ENCODE measurements at regions not wholly inside any gene's neighbourhood (a gene's known extent, or its start where the extent isn't known, plus 50 kb on each side); places are given as distances from the start of the nearest gene placed in this dataset.

DNA sequence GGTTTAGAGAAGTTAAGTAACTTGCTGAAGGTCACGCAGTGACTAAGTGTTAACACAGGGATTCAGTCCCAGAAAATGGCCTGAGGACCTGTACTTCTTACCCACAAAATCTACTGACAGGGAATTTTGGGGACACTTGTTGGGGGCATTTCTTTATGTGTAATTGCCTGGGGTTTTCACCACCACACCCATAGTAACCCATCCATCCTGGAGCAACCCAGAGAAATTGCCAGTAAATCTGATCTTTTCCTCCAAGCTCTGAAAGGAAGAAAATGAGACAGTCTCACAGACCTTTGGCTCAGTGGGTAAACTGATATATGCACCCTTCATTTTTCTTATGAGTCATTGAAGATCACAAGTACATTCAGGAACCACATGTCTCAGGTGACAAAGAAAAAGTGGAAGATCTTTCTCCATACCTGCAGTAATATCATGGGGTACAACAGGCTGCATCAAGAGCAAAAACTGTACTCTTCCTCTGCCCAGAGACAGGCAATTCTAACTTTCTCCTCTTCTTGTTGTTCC lies 81.0 kb downstream of the NOG start:
- Histone ChIP-seq H3K27me3 (replicated peaks; ENCODE audit: control insufficient read depth, insufficient read depth, low read length) (peaks cover 45% of the 10 kb centered on the region), H3K9ac (ENCODE audit: low read length) (no peak overlapping the region), H3K4me1 (ENCODE audit: control insufficient read depth, insufficient read depth, low read length) (peaks cover 5% of the 10 kb centered on the region), H3K4me3 (ENCODE audit: low read length) (no peak overlapping the region), H3K9me3 (ENCODE audit: control insufficient read depth, low read length) (no peaks in the 10 kb centered on the region), H3K36me3 (ENCODE audit: control insufficient read depth, insufficient read depth, low read length, severe bottlenecking) (no peaks in the 10 kb centered on the region)
- no peak for DNase-seq (ENCODE audit: low read depth)

DNA sequence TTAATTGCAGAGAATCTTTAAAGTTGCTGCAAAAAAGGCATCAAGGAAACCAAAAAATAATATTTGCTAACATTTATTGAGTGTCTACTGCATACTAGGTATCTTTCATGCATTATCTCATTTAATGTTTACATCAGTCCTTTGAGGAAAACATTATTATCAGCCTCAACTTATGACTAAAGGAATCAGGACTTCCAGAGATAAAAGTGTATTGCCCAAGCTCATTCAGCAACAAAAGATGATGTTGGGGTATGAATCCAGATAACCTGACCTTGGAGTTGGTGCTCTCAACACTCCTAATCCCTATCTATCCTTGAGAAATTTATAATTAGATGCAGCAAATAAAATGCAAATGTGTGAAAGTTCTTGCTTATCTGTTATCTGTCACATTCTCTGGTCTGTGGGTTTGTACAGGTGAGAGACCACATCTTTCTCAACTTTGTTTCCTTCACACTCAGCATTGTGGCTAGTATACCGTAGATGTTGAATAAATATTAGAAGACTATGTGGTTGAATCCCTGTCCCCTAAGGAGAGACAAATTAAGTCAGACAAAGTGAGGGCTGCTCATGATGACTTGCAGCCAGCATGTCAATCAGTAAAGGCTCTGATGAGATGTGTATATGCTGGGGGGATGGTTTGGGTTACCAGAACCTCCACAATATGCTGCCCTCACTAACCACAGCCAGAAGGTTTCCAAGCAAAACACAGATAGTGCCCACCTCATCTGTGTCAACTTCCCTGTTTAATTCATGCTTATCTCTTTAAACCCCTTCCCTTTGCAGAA lies 82.6 kb downstream of the NOG start:
- Histone ChIP-seq H3K9me3 (ENCODE audit: control insufficient read depth, low read length) (no peaks in the 10 kb centered on the region), H3K27me3 (replicated peaks; ENCODE audit: control insufficient read depth, insufficient read depth, low read length) (peaks cover 51% of the 10 kb centered on the region), H3K36me3 (ENCODE audit: control insufficient read depth, insufficient read depth, low read length, severe bottlenecking) (no peaks in the 10 kb centered on the region), H3K9ac (ENCODE audit: low read length) (no peak overlapping the region), H3K4me3 (ENCODE audit: low read length) (no peak overlapping the region), H3K4me1 (ENCODE audit: control insufficient read depth, insufficient read depth, low read length) (peaks cover 5% of the 10 kb centered on the region)
- no peak for DNase-seq (ENCODE audit: low read depth)

DNA sequence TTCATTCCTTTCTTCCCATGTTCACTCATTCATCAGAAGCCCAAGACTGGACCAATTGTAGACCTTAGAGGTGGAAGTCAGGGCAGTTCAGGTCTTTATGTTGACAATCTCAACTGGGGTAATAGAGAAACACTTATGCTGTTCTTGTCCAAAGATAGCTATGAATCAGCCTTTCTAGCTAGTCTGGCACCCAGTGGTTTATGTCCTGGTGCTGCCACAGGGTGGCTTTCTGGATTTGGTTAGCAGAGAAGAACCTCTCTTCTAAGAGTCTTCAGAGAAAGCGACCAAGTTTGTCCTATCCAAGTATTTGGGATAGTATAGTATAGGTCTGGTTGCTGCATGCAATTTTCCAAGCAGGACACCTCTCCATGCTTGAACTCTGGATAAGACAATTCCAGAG lies 83.3 kb downstream of the NOG start:
- DNase-seq (ENCODE audit: low read depth) = peak; percentile 25
- H3K9ac ChIP-seq (ENCODE audit: low read length) = no peak overlapping the region
- H3K9me3 ChIP-seq (ENCODE audit: control insufficient read depth, low read length) = no peaks in the 10 kb centered on the region
- H3K4me3 ChIP-seq (ENCODE audit: low read length) = no peak overlapping the region
- peaks cover 5% of the 10 kb centered on the region for H3K4me1 ChIP-seq (ENCODE audit: control insufficient read depth, insufficient read depth, low read length)
- peaks cover 51% of the 10 kb centered on the region for H3K27me3 ChIP-seq (replicated peaks; ENCODE audit: control insufficient read depth, insufficient read depth, low read length)
- no peaks in the 10 kb centered on the region for H3K36me3 ChIP-seq (ENCODE audit: control insufficient read depth, insufficient read depth, low read length, severe bottlenecking)

DNA sequence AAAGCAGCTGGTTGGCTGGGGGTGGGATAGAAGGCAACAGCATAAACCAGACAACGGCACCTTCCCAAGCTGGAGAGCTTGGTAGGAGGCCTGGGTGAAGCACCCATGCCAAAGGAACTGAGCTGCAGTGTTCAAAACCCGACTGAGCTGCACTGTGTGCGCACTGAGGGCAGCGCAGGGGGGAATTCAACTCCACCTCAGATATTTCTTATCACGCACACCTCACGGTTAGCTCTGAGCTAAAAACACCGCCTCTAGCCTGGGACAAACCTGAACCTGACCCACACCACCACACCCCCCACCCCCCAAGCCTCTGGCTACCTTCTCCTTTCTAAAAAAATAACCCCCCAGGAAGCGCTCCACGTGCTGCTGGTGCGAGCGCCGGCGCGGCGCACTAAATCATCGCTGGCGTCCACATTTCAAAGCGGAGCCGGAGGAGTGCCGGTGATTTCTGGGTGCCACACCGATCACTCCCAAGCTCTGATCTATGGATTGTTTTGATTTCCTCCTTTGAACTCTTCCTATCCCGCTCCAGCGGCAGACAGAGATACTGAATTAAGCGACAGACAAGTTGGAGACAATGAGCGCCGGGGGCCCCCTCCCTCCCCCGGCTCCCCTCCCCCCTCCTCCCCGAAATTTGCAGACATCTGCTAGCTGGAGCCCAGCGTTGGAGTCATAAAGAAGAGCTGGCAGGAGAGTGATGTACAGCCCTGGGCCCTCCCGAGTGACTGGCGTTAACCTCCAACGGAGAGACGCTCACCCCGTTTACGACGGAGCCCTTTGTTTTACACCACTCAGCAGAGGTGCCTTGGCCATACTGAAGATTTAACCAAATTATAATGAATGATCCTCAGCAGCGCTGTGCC lies 85.0 kb downstream of the NOG start:
- Histone ChIP-seq H3K9ac (ENCODE audit: low read length) (peak overlapping the region; percentile 56), H3K4me3 (ENCODE audit: low read length) (peak overlapping the region; percentile 71), H3K4me1 (ENCODE audit: control insufficient read depth, insufficient read depth, low read length) (peaks cover 9% of the 10 kb centered on the region), H3K9me3 (ENCODE audit: control insufficient read depth, low read length) (no peaks in the 10 kb centered on the region), H3K36me3 (ENCODE audit: control insufficient read depth, insufficient read depth, low read length, severe bottlenecking) (no peaks in the 10 kb centered on the region), H3K27me3 (replicated peaks; ENCODE audit: control insufficient read depth, insufficient read depth, low read length) (peaks cover 56% of the 10 kb centered on the region)
- peak; percentile 49 for DNase-seq (ENCODE audit: low read depth)

DNA sequence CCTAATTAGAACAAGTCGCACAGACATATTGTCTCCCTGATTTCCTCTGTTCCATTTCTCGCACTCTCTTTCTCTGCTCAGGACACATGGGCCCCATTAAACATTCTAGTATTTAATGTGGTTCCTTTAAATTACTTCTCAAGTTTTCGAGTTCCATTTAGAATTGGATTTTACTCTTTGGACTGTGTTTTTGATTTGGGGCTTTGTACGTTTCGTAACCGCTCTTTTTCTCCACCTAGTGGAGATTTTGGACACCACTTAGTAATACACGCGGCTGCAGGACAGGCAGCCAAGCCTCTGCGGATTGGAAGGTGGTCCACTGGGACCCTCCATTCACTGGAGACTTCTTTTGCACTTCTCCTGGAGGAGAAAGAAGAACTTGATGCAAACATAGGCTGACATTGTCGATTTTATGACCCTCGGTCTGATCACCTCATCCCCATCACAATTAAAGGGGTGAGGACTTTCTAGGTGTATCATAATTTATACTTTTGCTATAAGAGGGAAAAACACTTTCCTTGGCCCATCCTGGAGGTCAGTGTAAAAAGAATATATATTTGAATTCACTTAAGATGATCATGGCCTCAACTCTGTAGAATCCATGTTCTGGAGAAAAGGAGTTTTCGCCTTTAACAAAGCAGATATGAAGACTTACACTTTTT lies 85.7 kb downstream of the NOG start:
- Histone ChIP-seq H3K36me3 (ENCODE audit: control insufficient read depth, insufficient read depth, low read length, severe bottlenecking) (no peaks in the 10 kb centered on the region), H3K9me3 (ENCODE audit: control insufficient read depth, low read length) (no peaks in the 10 kb centered on the region), H3K4me3 (ENCODE audit: low read length) (peak overlapping the region; percentile 71), H3K4me1 (ENCODE audit: control insufficient read depth, insufficient read depth, low read length) (peaks cover 9% of the 10 kb centered on the region), H3K9ac (ENCODE audit: low read length) (peak overlapping the region; percentile 56), H3K27me3 (replicated peaks; ENCODE audit: control insufficient read depth, insufficient read depth, low read length) (peaks cover 52% of the 10 kb centered on the region)
- peak; percentile 80 for DNase-seq (ENCODE audit: low read depth)

DNA sequence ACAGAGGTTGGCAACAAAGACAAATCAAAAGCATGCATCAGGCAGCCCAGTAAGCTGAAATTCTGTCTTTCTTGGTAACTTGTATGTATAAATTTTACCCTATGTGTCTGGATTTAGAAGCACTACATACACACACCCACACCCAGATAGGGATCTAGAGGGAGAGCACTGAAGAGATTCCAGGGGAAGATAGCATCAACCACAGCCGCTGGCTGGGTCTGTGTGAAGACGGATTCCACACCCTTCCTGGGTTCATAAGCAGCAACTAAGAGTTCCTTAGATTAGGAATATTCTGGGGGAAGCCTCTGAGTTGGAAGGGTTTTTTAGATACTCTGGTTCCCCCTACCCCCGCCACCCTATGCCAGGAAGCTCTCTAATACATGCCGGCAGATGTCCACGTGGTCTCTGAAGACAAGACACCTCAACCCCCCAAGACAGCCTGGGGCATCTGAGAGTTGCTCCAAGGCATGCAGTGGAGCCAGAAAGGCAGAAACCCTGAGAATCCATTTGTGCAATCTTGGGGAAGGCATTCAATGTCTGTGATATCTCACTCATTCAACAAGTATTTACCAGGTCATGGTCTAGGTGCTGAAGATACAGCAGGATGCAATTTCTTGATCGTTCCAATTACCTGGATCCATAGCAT lies 86.4 kb downstream of the NOG start:
- H3K27me3 ChIP-seq (replicated peaks; ENCODE audit: control insufficient read depth, insufficient read depth, low read length) = peaks cover 46% of the 10 kb centered on the region
- H3K9me3 ChIP-seq (ENCODE audit: control insufficient read depth, low read length) = no peaks in the 10 kb centered on the region
- H3K9ac ChIP-seq (ENCODE audit: low read length) = no peak overlapping the region
- peaks cover 9% of the 10 kb centered on the region for H3K4me1 ChIP-seq (ENCODE audit: control insufficient read depth, insufficient read depth, low read length)
- no peaks in the 10 kb centered on the region for H3K36me3 ChIP-seq (ENCODE audit: control insufficient read depth, insufficient read depth, low read length, severe bottlenecking)
- no peak for DNase-seq (ENCODE audit: low read depth)
- no peak overlapping the region for H3K4me3 ChIP-seq (ENCODE audit: low read length)

DNA sequence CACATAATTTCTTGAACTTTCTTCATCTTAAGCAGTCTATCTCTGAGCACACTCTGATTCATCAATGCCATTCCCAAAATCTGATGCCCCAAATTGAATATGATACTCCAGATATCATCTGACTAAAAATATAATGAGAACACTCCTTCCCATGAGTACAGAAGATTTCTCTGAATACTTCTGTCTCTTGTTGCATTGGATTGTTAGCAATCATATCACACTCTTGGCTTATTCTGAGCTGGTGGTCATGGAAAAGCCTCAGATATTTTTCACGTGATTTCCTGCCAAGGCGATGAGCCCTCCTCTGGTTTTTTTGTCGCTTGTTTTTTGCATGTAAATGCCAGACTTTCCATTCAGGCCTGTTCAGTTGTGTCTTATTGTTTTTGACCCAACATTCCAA lies 87.2 kb downstream of the NOG start:
- Histone ChIP-seq H3K4me3 (ENCODE audit: low read length) (no peak overlapping the region), H3K9ac (ENCODE audit: low read length) (no peak overlapping the region), H3K27me3 (replicated peaks; ENCODE audit: control insufficient read depth, insufficient read depth, low read length) (peaks cover 40% of the 10 kb centered on the region)

DNA sequence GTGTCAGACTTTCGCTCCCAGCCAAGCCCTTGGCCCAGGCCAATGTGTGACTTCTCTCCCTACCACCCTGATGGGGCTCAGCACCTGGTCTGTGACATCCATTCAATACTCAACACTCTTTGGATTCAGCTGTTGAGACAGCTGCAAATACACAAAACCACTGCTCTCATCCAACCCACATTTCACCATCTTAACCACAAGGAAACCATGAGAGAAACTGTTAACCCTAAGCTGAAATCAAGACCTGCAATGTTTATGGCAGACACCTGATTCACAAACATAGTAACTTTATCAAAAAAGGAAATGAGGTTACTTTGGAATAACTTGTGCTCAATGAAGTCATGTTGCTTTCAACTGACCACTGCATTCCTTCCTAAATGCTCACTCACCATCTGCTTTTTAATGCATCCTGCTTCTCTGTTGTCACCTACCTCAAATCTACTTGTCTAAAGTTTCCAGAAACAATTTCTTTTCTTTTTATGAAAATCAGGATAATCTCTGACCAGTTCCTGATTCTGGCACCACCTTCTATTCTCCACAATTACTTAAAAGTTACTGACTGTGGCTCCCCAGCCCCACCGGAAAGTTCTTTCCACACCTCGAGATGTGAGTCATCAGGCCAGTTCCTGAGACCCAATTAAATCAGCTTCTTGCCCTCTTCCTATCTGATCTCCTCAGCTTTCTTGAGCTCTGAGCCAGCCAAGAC lies 88.2 kb downstream of the NOG start:
- no peaks in the 10 kb centered on the region for H3K9me3 ChIP-seq (ENCODE audit: control insufficient read depth, low read length)
- H3K9ac ChIP-seq (ENCODE audit: low read length) = no peak overlapping the region
- peak; percentile 55 for DNase-seq (ENCODE audit: low read depth)
- no peaks in the 10 kb centered on the region for H3K36me3 ChIP-seq (ENCODE audit: control insufficient read depth, insufficient read depth, low read length, severe bottlenecking)
- peaks cover 9% of the 10 kb centered on the region for H3K4me1 ChIP-seq (ENCODE audit: control insufficient read depth, insufficient read depth, low read length)
- no peak overlapping the region for H3K4me3 ChIP-seq (ENCODE audit: low read length)
- peaks cover 29% of the 10 kb centered on the region for H3K27me3 ChIP-seq (replicated peaks; ENCODE audit: control insufficient read depth, insufficient read depth, low read length)

More for the DNA sequence above, 87.2 kb downstream of the NOG start:
- DNase-seq (ENCODE audit: low read depth) = no peak
- Histone ChIP-seq H3K4me1 (ENCODE audit: control insufficient read depth, insufficient read depth, low read length) (peaks cover 9% of the 10 kb centered on the region), H3K36me3 (ENCODE audit: control insufficient read depth, insufficient read depth, low read length, severe bottlenecking) (no peaks in the 10 kb centered on the region), H3K9me3 (ENCODE audit: control insufficient read depth, low read length) (no peaks in the 10 kb centered on the region)

DNA sequence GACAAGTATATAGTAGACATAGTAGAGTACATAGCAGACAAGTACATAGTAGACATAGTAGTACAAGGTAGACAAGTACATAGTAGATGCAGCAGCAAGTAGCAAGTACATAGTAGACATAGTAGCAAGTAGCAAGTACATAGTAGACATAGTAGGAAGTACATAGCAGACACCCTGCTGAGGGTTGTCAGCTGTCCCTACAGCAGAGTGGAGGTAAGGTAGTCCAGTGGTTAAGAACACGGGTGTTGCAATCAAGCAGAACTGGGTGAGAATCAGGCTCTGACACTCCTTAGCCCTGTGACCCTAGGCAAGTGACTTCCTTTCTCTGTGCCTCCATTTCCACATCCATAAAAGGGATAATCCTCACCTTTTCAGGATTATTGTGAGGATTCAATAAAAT lies 94.7 kb downstream of the NOG start:
- Histone ChIP-seq H3K9ac (ENCODE audit: low read length) (no peak overlapping the region), H3K9me3 (ENCODE audit: control insufficient read depth, low read length) (peaks cover 6% of the 10 kb centered on the region), H3K4me1 (ENCODE audit: control insufficient read depth, insufficient read depth, low read length) (peaks cover 6% of the 10 kb centered on the region), H3K27me3 (replicated peaks; ENCODE audit: control insufficient read depth, insufficient read depth, low read length) (peaks cover 4% of the 10 kb centered on the region), H3K36me3 (ENCODE audit: control insufficient read depth, insufficient read depth, low read length, severe bottlenecking) (no peaks in the 10 kb centered on the region), H3K4me3 (ENCODE audit: low read length) (no peak overlapping the region)
- no peak for DNase-seq (ENCODE audit: low read depth)

DNA sequence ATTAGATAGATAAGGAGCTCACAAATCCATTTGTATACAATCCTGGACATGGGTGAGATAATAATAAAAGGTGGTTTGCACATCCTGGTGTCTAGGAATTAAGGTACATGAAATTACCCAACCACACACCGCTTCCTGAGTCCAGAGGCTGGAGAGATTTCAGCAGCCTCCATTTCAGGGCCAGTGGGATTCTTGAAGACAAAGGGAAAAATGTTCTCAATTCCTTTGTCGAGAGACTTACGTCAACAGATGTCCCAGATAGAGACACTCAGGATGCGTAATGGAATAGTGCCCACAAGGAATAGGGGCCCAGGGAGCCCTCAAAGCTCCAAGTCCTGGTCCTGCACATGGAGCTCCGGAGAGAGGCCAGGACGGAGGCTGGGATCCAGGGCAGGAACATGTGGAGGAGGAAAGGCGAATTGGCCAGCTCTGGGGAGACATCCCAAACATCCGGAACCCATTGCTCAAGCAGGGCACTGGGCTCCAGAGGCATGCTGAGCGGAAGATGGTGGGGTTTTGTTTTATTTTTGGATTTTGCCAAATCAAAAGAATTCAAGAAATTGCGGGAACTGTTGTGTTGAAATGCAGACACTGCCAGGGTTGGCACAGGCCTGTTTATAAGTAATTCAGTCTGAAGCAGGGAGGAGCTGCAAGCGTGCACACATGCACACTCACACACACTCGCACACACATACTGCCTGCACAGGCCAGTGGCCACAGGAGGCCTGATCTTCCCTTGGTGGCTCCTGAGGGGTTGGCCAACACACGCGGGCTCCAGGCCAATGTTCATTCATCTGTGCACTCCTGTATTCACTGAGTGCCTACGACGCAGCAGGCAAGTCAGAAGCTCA lies 97.2 kb downstream of the NOG start:
- H3K4me1 ChIP-seq (ENCODE audit: control insufficient read depth, insufficient read depth, low read length) = peaks cover 6% of the 10 kb centered on the region
- peaks cover 6% of the 10 kb centered on the region for H3K9me3 ChIP-seq (ENCODE audit: control insufficient read depth, low read length)
- H3K9ac ChIP-seq (ENCODE audit: low read length) = no peak overlapping the region
- no peak for DNase-seq (ENCODE audit: low read depth)
- no peaks in the 10 kb centered on the region for H3K36me3 ChIP-seq (ENCODE audit: control insufficient read depth, insufficient read depth, low read length, severe bottlenecking)
- H3K27me3 ChIP-seq (replicated peaks; ENCODE audit: control insufficient read depth, insufficient read depth, low read length) = no peaks in the 10 kb centered on the region
- H3K4me3 ChIP-seq (ENCODE audit: low read length) = no peak overlapping the region
